ENCODE measurements at regions not wholly inside any gene's neighbourhood (a gene's known extent, or its start where the extent isn't known, plus 50 kb on each side); places are given as distances from the start of the nearest gene placed in this dataset.

Small RNA genes in the stretch of these regions (small RNA-seq; reads per million reads assigned to genes)
- gene RF00428 (0 reads per million in 2 experiments), gene RNA5SP374 (0 to 1.1 reads per million in 2 experiments)
